H54 (cell line): ENCODE measurements at regions not wholly inside any gene's neighbourhood (a gene's known extent, or its start where the extent isn't known, plus 50 kb on each side); places are given as distances from the start of the nearest gene placed in this dataset.

Experiments used
- DNase-seq: peaks from one replicate; pipeline ENCODE4 v3.0.0; 2011; ENCODE audit warnings: low spot score, mixed read lengths; ENCODE audit not compliant: insufficient read length
- FAIRE-seq: peaks from 3 replicates; lab custom pipeline; 2011; peaks lifted over from hg19 to GRCh38; lab: Jason Lieb, UNC
- POLR2A ChIP-seq: IDR thresholded peaks from 2 replicates; pipeline ENCODE4 v1.6.1; 2011; ENCODE audit warnings: low read depth, mild to moderate bottlenecking, low read length

- no peak for DNase-seq
- TF ChIP-seq POLR2A: no peak
- FAIRE-seq: no peak
Observed at GRCh38 chr10:130423455-130424305, 287.5 kb downstream of the GLRX3 start.

- DNase-seq: no peak
Observed at GRCh38 chr10:130424418-130424817, 288.2 kb downstream of the GLRX3 start.

GRCh38 chr10:130425169-130425568 is 289.0 kb downstream of the GLRX3 start:
- DNase-seq (no peak), FAIRE-seq (no peak)
- no peak for TF ChIP-seq POLR2A

More at GRCh38 chr10:130424418-130424817, 288.2 kb downstream of the GLRX3 start:
- no peak for FAIRE-seq
- TF ChIP-seq POLR2A: no peak

- no peak for DNase-seq
- no peak for FAIRE-seq
- TF ChIP-seq POLR2A: no peak
Observed at GRCh38 chr10:130425881-130426435, 289.8 kb downstream of the GLRX3 start.

GRCh38 chr10:130427216-130427722 is 291.1 kb downstream of the GLRX3 start:
- no peak for FAIRE-seq
- no peak for DNase-seq
- TF ChIP-seq POLR2A: no peak

GRCh38 chr10:130428936-130429335 is 292.7 kb downstream of the GLRX3 start:
- no peak for DNase-seq
- FAIRE-seq: no peak
- no peak for TF ChIP-seq POLR2A

GRCh38 chr10:130429809-130430208 is 293.6 kb downstream of the GLRX3 start:
- DNase-seq: no peak
- TF ChIP-seq POLR2A: no peak
- FAIRE-seq: no peak

GRCh38 chr10:130430291-130430690 is 294.1 kb downstream of the GLRX3 start:
- TF ChIP-seq POLR2A: no peak
- DNase-seq (no peak), FAIRE-seq (no peak)

- FAIRE-seq: no peak
Observed at GRCh38 chr10:130430852-130431704, 294.9 kb downstream of the GLRX3 start.

GRCh38 chr10:130432271-130432670 is 296.1 kb downstream of the GLRX3 start:
- FAIRE-seq: no peak
- TF ChIP-seq POLR2A: no peak

More at GRCh38 chr10:130430852-130431704, 294.9 kb downstream of the GLRX3 start:
- no peak for DNase-seq
- no peak for TF ChIP-seq POLR2A

GRCh38 chr10:130432850-130433249 is 296.7 kb downstream of the GLRX3 start:
- DNase-seq (no peak), FAIRE-seq (no peak)
- TF ChIP-seq POLR2A: no peak

More at GRCh38 chr10:130432271-130432670, 296.1 kb downstream of the GLRX3 start:
- no peak for DNase-seq

GRCh38 chr10:130434446-130435385 is 298.5 kb downstream of the GLRX3 start:
- no peak for TF ChIP-seq POLR2A
- FAIRE-seq: no peak
- DNase-seq: no peak

GRCh38 chr10:130435961-130436360 is 299.8 kb downstream of the GLRX3 start:
- no peak for DNase-seq
- TF ChIP-seq POLR2A: no peak
- no peak for FAIRE-seq
